DMS114 treated with DMSO at 0.1 percent for 48 hours (cell line): ENCODE measurements at regions not wholly inside any gene's neighbourhood (a gene's known extent, or its start where the extent isn't known, plus 50 kb on each side); places are given as distances from the start of the nearest gene placed in this dataset.

Experiments used
- DNase-seq: peaks from one replicate; lab custom pipeline; 2025; ENCODE audit not compliant: unreplicated experiment; lab: John Stamatoyannopoulos, UW

- no peak for DNase-seq
Observed at GRCh38 chr9:109939698-109940342, 159.8 kb downstream of the PALM2AKAP2 start.

GRCh38 chr9:109940561-109940960 is 160.6 kb downstream of the PALM2AKAP2 start:
- no peak for DNase-seq

- no peak for DNase-seq
Observed at GRCh38 chr9:109941771-109942170, 161.8 kb downstream of the PALM2AKAP2 start.

- DNase-seq = no peak
Observed at GRCh38 chr9:109945573-109945972, 165.6 kb downstream of the PALM2AKAP2 start.

GRCh38 chr9:109948453-109948852 is 168.5 kb downstream of the PALM2AKAP2 start:
- DNase-seq = no peak

GRCh38 chr9:109950710-109951443 is 170.9 kb downstream of the PALM2AKAP2 start:
- DNase-seq = no peak

GRCh38 chr9:109953300-109953699 is 173.3 kb downstream of the PALM2AKAP2 start:
- no peak for DNase-seq

- DNase-seq = no peak
Observed at GRCh38 chr9:109953813-109954497, 174.0 kb downstream of the PALM2AKAP2 start.

GRCh38 chr9:109956717-109957440 is 176.9 kb downstream of the PALM2AKAP2 start:
- DNase-seq = no peak

- no peak for DNase-seq
Observed at GRCh38 chr9:109959679-109960078, 179.7 kb downstream of the PALM2AKAP2 start.

GRCh38 chr9:109961626-109962025 is 181.6 kb downstream of the PALM2AKAP2 start:
- DNase-seq = no peak

GRCh38 chr9:109962215-109962614 is 182.2 kb downstream of the PALM2AKAP2 start:
- DNase-seq = no peak

- DNase-seq = no peak
Observed at GRCh38 chr9:109963079-109963478, 183.1 kb downstream of the PALM2AKAP2 start.

GRCh38 chr9:109966643-109967368 is 186.8 kb downstream of the PALM2AKAP2 start:
- DNase-seq = no peak

- DNase-seq = no peak
Observed at GRCh38 chr9:109967651-109968642, 187.9 kb downstream of the PALM2AKAP2 start.

- DNase-seq = no peak
Observed at GRCh38 chr9:109969011-109969410, 189.0 kb downstream of the PALM2AKAP2 start.

GRCh38 chr9:109969573-109970237 is 189.7 kb downstream of the PALM2AKAP2 start:
- DNase-seq = no peak

- no peak for DNase-seq
Observed at GRCh38 chr9:109971226-109971625, 191.2 kb downstream of the PALM2AKAP2 start.
